Endothelial cell of umbilical vein (primary cell): ENCODE measurements at regions not wholly inside any gene's neighbourhood (a gene's known extent, or its start where the extent isn't known, plus 50 kb on each side); places are given as distances from the start of the nearest gene placed in this dataset.

Experiments
- BruUV-seq: library from RNA; stranded (reverse); fragments of 400-500 nt; replicated peaks from 2 replicates; lab custom pipeline; 2021; lab: Mats Ljungman, UMichigan
- CTCF ChIA-PET: fragments of 300-600, 350-600 bp; sonication (Branson Sonifier 250); formaldehyde crosslinking; loops from one replicate; lab custom pipeline; 2021; ENCODE audit warnings: antibody characterized with exemption, inconsistent platforms; lab: Charles Lee
- POLR2A ChIA-PET: fragments of 300-600, 350-600 bp; sonication (Branson Sonifier 250); formaldehyde crosslinking; loops from one replicate; lab custom pipeline; 2021; ENCODE audit warnings: antibody characterized with exemption, inconsistent platforms; lab: Charles Lee
- DNase-seq: peaks from one replicate; pipeline ENCODE4 v3.0.0-alpha.2; 2011; ENCODE audit warnings: low read depth, low spot score
- FAIRE-seq: peaks from 2 replicates; lab custom pipeline; 2011; peaks lifted over from hg19 to GRCh38; lab: Jason Lieb, UNC
- H2AFZ ChIP-seq: 2 replicates; pipeline ENCODE4 v1.6.0; 2012; ENCODE audit warnings: low read depth, low read length, control low read depth, inconsistent platforms
- H3K27ac ChIP-seq: 2 replicates; pipeline ENCODE4 v1.5.1; 2011; ENCODE audit warnings: low read depth, mild to moderate bottlenecking, control low read depth, low read length, moderate library complexity; ENCODE audit not compliant: insufficient read depth
- H3K27me3 ChIP-seq, 2 experiments: 2 replicates each; pipeline versions ENCODE4 v1.6.0 to v1.6.1; 2011; ENCODE audit warnings: low read length in 2 of 2, mixed read lengths in 1 of 2; ENCODE audit not compliant: control insufficient read depth in 2 of 2, insufficient read depth in 2 of 2
- H3K36me3 ChIP-seq, 2 experiments: 2 replicates in 1 of 2; 3 replicates in 1 of 2; pipeline ENCODE4 v1.5.1; 2011; ENCODE audit warnings: low read length in 2 of 2, mild to moderate bottlenecking in 1 of 2, moderate library complexity in 1 of 2; ENCODE audit not compliant: control insufficient read depth in 2 of 2, insufficient read depth in 2 of 2; ENCODE audit errors: extremely low read depth in 1 of 2
- H3K4me1 ChIP-seq: 3 replicates; pipeline ENCODE4 v1.5.1; 2011; ENCODE audit warnings: mild to moderate bottlenecking, low read length; ENCODE audit not compliant: control insufficient read depth, insufficient read depth; ENCODE audit errors: extremely low read depth
- H3K4me2 ChIP-seq: 2 replicates; pipeline ENCODE4 v1.6.1; 2011; ENCODE audit warnings: low read length, control low read depth, mixed read lengths; ENCODE audit not compliant: insufficient read depth
- H3K4me3 ChIP-seq, 3 experiments: fragments of 200-600 bp in 1 of 3; sonication (generic), shearing (Covaris generic) in 1 of 3; replicated peaks in 1 of 3; 2 replicates each; pipeline ENCODE4 v1.5.1; 2011 to 2016; ENCODE audit warnings: control low read depth in 3 of 3, low read length in 3 of 3, mild to moderate bottlenecking in 2 of 3, inconsistent platforms in 1 of 3, low read depth in 1 of 3, moderate library complexity in 1 of 3; ENCODE audit not compliant: insufficient read depth in 1 of 3
- H3K79me2 ChIP-seq: 2 replicates; pipeline ENCODE4 v1.6.0; 2012; ENCODE audit warnings: low read length, inconsistent platforms; ENCODE audit not compliant: control insufficient read depth, insufficient read depth
- H3K9ac ChIP-seq: replicated peaks from 2 replicates; pipeline ENCODE3; 2011; ENCODE audit warnings: low read length, control low read depth; ENCODE audit not compliant: insufficient read depth; ENCODE audit errors: extremely low read depth
- H3K9me1 ChIP-seq: replicated peaks from 3 replicates; pipeline ENCODE4 v1.6.0; 2011; ENCODE audit warnings: mild to moderate bottlenecking, low read length; ENCODE audit not compliant: control insufficient read depth, insufficient read depth; ENCODE audit errors: extremely low read depth
- H3K9me3 ChIP-seq: replicated peaks from 2 replicates; pipeline ENCODE4 v1.5.1; 2012; ENCODE audit warnings: low read length, inconsistent platforms; ENCODE audit not compliant: control insufficient read depth, insufficient read depth
- H4K20me1 ChIP-seq: replicated peaks from 2 replicates; pipeline ENCODE3; 2011; ENCODE audit warnings: mild to moderate bottlenecking, low read length; ENCODE audit not compliant: control insufficient read depth, insufficient read depth; ENCODE audit errors: extremely low read depth
- CTCF ChIP-seq, 2 donors: IDR thresholded peaks; 1 replicate in 1 of 2; 2 replicates in 1 of 2; pipeline ENCODE4 v1.5.1; 2011; ENCODE audit warnings: low read length in 2 of 2, mild to moderate bottlenecking in 2 of 2, moderate library complexity in 2 of 2, control low read depth in 1 of 2, inconsistent platforms in 1 of 2, low read depth in 1 of 2; ENCODE audit not compliant: insufficient read depth in 1 of 2; ENCODE audit errors: extremely low read depth in 1 of 2
- EZH2 ChIP-seq: IDR thresholded peaks from 2 replicates; pipeline ENCODE4 v1.6.1; 2012; ENCODE audit warnings: borderline replicate concordance, low read depth, mild to moderate bottlenecking, moderate library complexity, low read length, inconsistent platforms; ENCODE audit not compliant: severe bottlenecking
- FOS ChIP-seq: IDR thresholded peaks from 2 replicates; pipeline ENCODE4 v1.6.1; 2011; ENCODE audit warnings: mild to moderate bottlenecking, low read length, moderate library complexity, borderline replicate concordance; ENCODE audit not compliant: insufficient read depth
- GATA2 ChIP-seq: IDR thresholded peaks from 2 replicates; pipeline ENCODE4 v1.7.0; 2011; ENCODE audit warnings: low read depth, mild to moderate bottlenecking, moderate library complexity, mixed read lengths, low read length; ENCODE audit not compliant: insufficient read length, insufficient read depth
- JUN ChIP-seq: IDR thresholded peaks from 2 replicates; pipeline ENCODE4 v1.6.1; 2011; ENCODE audit warnings: borderline replicate concordance, low read depth; ENCODE audit not compliant: insufficient read length, insufficient read depth
- MAX ChIP-seq: IDR thresholded peaks from 2 replicates; pipeline ENCODE4 v1.6.1; 2011; ENCODE audit not compliant: insufficient read depth, insufficient read length
- MYC ChIP-seq: IDR thresholded peaks from one replicate; pipeline ENCODE4 v1.6.1; 2011; ENCODE audit warnings: mild to moderate bottlenecking, low read depth, low read length
- POLR2A ChIP-seq: IDR thresholded peaks from 2 replicates; pipeline ENCODE4 v1.6.1; 2012; ENCODE audit warnings: low read depth, mild to moderate bottlenecking, control low read depth, low read length
- POLR2AphosphoS5 ChIP-seq: IDR thresholded peaks from 2 replicates; pipeline ENCODE4 v1.6.1; 2012; ENCODE audit warnings: low read depth, mild to moderate bottlenecking, control low read depth, low read length, moderate library complexity; ENCODE audit not compliant: insufficient read depth
- dilution Hi-C: fragments of 300-500 bp; cut with MboI; formaldehyde crosslinking; loops from one replicate; pipeline ENCODE4 v1.15.0; 2019; ENCODE audit warnings: low sequenced_read_pairs; ENCODE audit not compliant: extremely low pct_ligation_motif_present
- intact Hi-C: fragments of 100-400 bp; cut with micrococcal nuclease; formaldehyde crosslinking; loops from one replicate; pipeline ENCODE4 v1.10.0; 2022

DNA sequence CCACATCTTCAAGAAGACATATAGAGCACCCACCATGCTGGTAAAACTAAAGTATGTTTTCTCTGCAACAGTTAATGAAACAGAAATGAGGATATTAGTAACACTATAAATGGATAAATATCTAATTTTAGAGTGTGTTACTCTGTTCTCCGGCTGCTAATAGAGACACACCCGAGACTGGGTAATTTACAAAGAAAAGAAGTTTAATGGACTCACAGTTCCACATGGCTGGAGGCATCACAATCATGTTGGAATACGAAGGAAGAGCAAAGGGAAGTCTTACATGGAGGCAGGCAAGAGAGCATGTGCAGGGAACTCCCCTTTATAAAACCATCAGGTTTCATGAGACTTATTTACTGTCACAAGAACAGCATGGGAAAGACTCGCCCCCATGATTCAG is 287.2 kb downstream of the SRGAP2C start:
- no peaks in the 10 kb centered on the region for H3K79me2 ChIP-seq
- BruUV-seq, result no TSS peak
- TF ChIP-seq POLR2A, result no peak
- TF ChIP-seq GATA2, result no peak
- TF ChIP-seq FOS, result no peak
- TF ChIP-seq JUN, result no peak
- TF ChIP-seq MAX, result no peak
- no peak for TF ChIP-seq MYC
- no peak for TF ChIP-seq POLR2AphosphoS5
- TF ChIP-seq CTCF (IDR thresholded peaks at IDR 0.05; ENCODE audit: extremely low read depth in 1 of 2, insufficient read depth in 1 of 2, low read depth in 1 of 2, low read length in 2 of 2), result no peak
- TF ChIP-seq EZH2, result no peak
- POLR2A ChIA-PET, result no interaction called here
- no peak overlapping the region for H3K4me2 ChIP-seq
- dilution Hi-C loops, result no loop called here
- H3K36me3 ChIP-seq, result no peaks in the 10 kb centered on the region
- no peaks in the 10 kb centered on the region for H4K20me1 ChIP-seq
- no peak for FAIRE-seq
- no peaks in the 10 kb centered on the region for H3K27me3 ChIP-seq
- H2AFZ ChIP-seq, result no peak overlapping the region
- no peaks in the 10 kb centered on the region for H3K9me1 ChIP-seq
- H3K9ac ChIP-seq, result no peak overlapping the region
- CTCF ChIA-PET, result no interaction called here
- no peak overlapping the region for H3K27ac ChIP-seq
- no peaks in the 10 kb centered on the region for H3K4me1 ChIP-seq
- no peak overlapping the region for H3K4me3 ChIP-seq
- intact Hi-C loops, result no loop called here
- no peaks in the 10 kb centered on the region for H3K9me3 ChIP-seq
- no peak for DNase-seq
